HEK293 (cell line): ENCODE measurements at regions not wholly inside any gene's neighbourhood (a gene's known extent, or its start where the extent isn't known, plus 50 kb on each side); places are given as distances from the start of the nearest gene placed in this dataset.

Experiments used
- CTCF ChIA-PET: fragments of 350-600 bp; formaldehyde crosslinking; extraction: SDS; loops from one replicate; lab custom pipeline; 2021; ENCODE audit warnings: antibody characterized with exemption; lab: Yijun Ruan, JAX
- POLR2A ChIA-PET: fragments of 300-600 bp; formaldehyde crosslinking; extraction: SDS; loops from one replicate; lab custom pipeline; 2020; ENCODE audit warnings: antibody characterized with exemption, inconsistent platforms; lab: Yijun Ruan, JAX
- H3K27ac ChIP-seq: fragments of 200-500 bp; sonication (Bioruptor generic); 2 replicates; pipeline ENCODE4 v1.5.1; 2014; ENCODE audit warnings: low read depth, low read length, control low read depth, inconsistent platforms; ENCODE audit errors: extremely low read depth
- H3K36me3 ChIP-seq, 2 experiments: fragments of 200-500 bp in 1 of 2; sonication (Bioruptor generic) in 1 of 2; 1 replicate in 1 of 2; 2 replicates in 1 of 2; pipeline ENCODE4 v1.5.1; 2014 to 2017; ENCODE audit warnings: inconsistent platforms in 2 of 2, low read length in 2 of 2; ENCODE audit not compliant: control insufficient read depth in 2 of 2, insufficient read depth in 1 of 2
- H3K4me1 ChIP-seq: fragments of 200-500 bp; sonication (Bioruptor generic); 2 replicates; pipeline ENCODE4 v1.5.1; 2014; ENCODE audit warnings: mild to moderate bottlenecking, low read length, inconsistent platforms; ENCODE audit not compliant: control insufficient read depth, insufficient read depth
- H3K4me3 ChIP-seq: 2 replicates; pipeline ENCODE4 v1.5.1; 2011; ENCODE audit warnings: low read depth, mild to moderate bottlenecking, control low read depth, low read length, moderate library complexity
- H3K9me3 ChIP-seq: fragments of 200-500 bp; sonication (Bioruptor generic); 2 replicates; pipeline ENCODE4 v1.5.1; 2014; ENCODE audit warnings: low read depth, low read length, inconsistent platforms; ENCODE audit not compliant: control insufficient read depth, insufficient read depth
- ATF2 ChIP-seq: fragments of 450-650 bp; formaldehyde crosslinking; IDR thresholded peaks from 2 replicates; pipeline ENCODE4 v1.5.1; 2016; ENCODE audit warnings: missing biosample characterization, missing genetic modification characterization, low read depth
- CTCF ChIP-seq: fragments of 450-650 bp; formaldehyde crosslinking; IDR thresholded peaks from 2 replicates; pipeline ENCODE4 v1.5.1; 2016; ENCODE audit warnings: missing biosample characterization, missing genetic modification characterization
- MYNN ChIP-seq: fragments of 450-650 bp; formaldehyde crosslinking; IDR thresholded peaks from 2 replicates; pipeline ENCODE4 v1.5.1; 2016; ENCODE audit warnings: missing biosample characterization, missing genetic modification characterization, borderline replicate concordance
- PRDM10 ChIP-seq: fragments of 450-650 bp; formaldehyde crosslinking; IDR thresholded peaks from 2 replicates; pipeline ENCODE4 v1.5.1; 2016; ENCODE audit warnings: missing biosample characterization, missing genetic modification characterization
- REPIN1 ChIP-seq: fragments of 450-650 bp; formaldehyde crosslinking; IDR thresholded peaks from 2 replicates; pipeline ENCODE4 v1.5.1; 2017; ENCODE audit warnings: missing biosample characterization, missing genetic modification characterization, low read depth
- SP2 ChIP-seq: fragments of 450-650 bp; formaldehyde crosslinking; IDR thresholded peaks from 2 replicates; pipeline ENCODE4 v1.5.1; 2016; ENCODE audit warnings: missing biosample characterization, missing genetic modification characterization
- SP3 ChIP-seq: fragments of 450-650 bp; formaldehyde crosslinking; IDR thresholded peaks from 2 replicates; pipeline ENCODE4 v1.5.1; 2016; ENCODE audit warnings: missing biosample characterization, missing genetic modification characterization
- ZBTB8A ChIP-seq: fragments of 450-650 bp; formaldehyde crosslinking; IDR thresholded peaks from 2 replicates; pipeline ENCODE4 v1.5.1; 2016; ENCODE audit warnings: missing biosample characterization, missing genetic modification characterization
- ZNF146 ChIP-seq: fragments of 450-650 bp; formaldehyde crosslinking; IDR thresholded peaks from 2 replicates; pipeline ENCODE4 v1.5.1; 2016; ENCODE audit warnings: missing biosample characterization, missing genetic modification characterization
- ZNF16 ChIP-seq: fragments of 450-650 bp; formaldehyde crosslinking; IDR thresholded peaks from 2 replicates; pipeline ENCODE4 v1.5.1; 2016; ENCODE audit warnings: low read depth, missing biosample characterization, missing genetic modification characterization
- ZNF292 ChIP-seq: fragments of 450-650 bp; formaldehyde crosslinking; IDR thresholded peaks from 2 replicates; pipeline ENCODE4 v1.5.1; 2016; ENCODE audit warnings: low read depth, missing biosample characterization, missing genetic modification characterization, borderline replicate concordance
- ZNF335 ChIP-seq: fragments of 450-650 bp; formaldehyde crosslinking; conservative IDR thresholded peaks from 2 replicates; pipeline ENCODE4 v1.5.1; 2016; ENCODE audit warnings: missing biosample characterization, missing genetic modification characterization
- ZNF354C ChIP-seq: fragments of 450-650 bp; formaldehyde crosslinking; IDR thresholded peaks from 2 replicates; pipeline ENCODE4 v1.5.1; 2016; ENCODE audit warnings: missing biosample characterization, missing genetic modification characterization, low read depth, borderline replicate concordance
- ZNF394 ChIP-seq: fragments of 450-650 bp; formaldehyde crosslinking; IDR thresholded peaks from 2 replicates; pipeline ENCODE4 v1.5.1; 2016; ENCODE audit warnings: missing biosample characterization, missing genetic modification characterization, mild to moderate bottlenecking, moderate library complexity, borderline replicate concordance
- ZNF416 ChIP-seq: fragments of 450-650 bp; formaldehyde crosslinking; IDR thresholded peaks from 2 replicates; pipeline ENCODE4 v1.5.1; 2016; ENCODE audit warnings: missing biosample characterization, missing genetic modification characterization
- ZNF48 ChIP-seq: fragments of 450-650 bp; formaldehyde crosslinking; IDR thresholded peaks from 2 replicates; pipeline ENCODE4 v1.5.1; 2016; ENCODE audit warnings: missing biosample characterization, missing genetic modification characterization
- ZNF521 ChIP-seq: fragments of 450-650 bp; formaldehyde crosslinking; IDR thresholded peaks from 2 replicates; pipeline ENCODE4 v1.5.1; 2017; ENCODE audit warnings: missing biosample characterization, mild to moderate bottlenecking, missing genetic modification characterization
- ZNF621 ChIP-seq: fragments of 450-650 bp; formaldehyde crosslinking; IDR thresholded peaks from 2 replicates; pipeline ENCODE4 v1.5.1; 2017; ENCODE audit warnings: missing biosample characterization, missing genetic modification characterization
- ZNF629 ChIP-seq: fragments of 450-650 bp; formaldehyde crosslinking; IDR thresholded peaks from 2 replicates; pipeline ENCODE4 v1.5.1; 2017; ENCODE audit warnings: missing biosample characterization, missing genetic modification characterization
- ZNF645 ChIP-seq: fragments of 450-650 bp; formaldehyde crosslinking; IDR thresholded peaks from 2 replicates; pipeline ENCODE4; 2016; ENCODE audit warnings: missing biosample characterization, missing genetic modification characterization
- ZNF837 ChIP-seq: fragments of 450-650 bp; formaldehyde crosslinking; IDR thresholded peaks from 2 replicates; pipeline ENCODE4 v1.5.1; 2016; ENCODE audit warnings: missing biosample characterization, missing genetic modification characterization
- TF ChIP-seq, protein P1 (sequence below): fragments of 450-650 bp; formaldehyde crosslinking; IDR thresholded peaks from 2 replicates; pipeline ENCODE4 v1.5.1; 2017; ENCODE audit warnings: missing biosample characterization, missing genetic modification characterization

DNA sequence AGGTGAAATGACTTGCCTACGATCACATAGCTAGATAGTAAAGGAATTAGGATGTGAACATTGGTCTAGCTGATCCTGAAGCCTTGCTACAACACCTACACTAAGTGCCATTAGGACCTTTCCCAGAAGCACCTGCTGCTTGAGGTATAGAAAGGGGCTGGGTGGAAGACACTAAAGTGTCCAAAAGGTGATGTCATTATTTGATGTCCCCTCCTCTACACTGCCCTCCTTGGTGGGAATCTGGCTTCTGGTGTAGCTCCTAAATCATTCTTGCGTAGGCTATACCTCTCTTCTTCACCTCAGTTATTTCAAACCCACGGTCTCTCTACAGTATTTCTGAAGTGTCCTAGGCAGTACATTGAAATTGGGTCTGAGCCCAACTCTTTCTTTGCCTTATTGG lies 132.5 kb upstream of the FGGY start:
- Histone ChIP-seq H3K4me1 (no peaks in the 10 kb centered on the region), H3K27ac (no peak overlapping the region)
- TF ChIP-seq SP3, result no peak
- no peak for TF ChIP-seq ZNF416
- peak; percentile 67 for TF ChIP-seq ATF2 (tag by site-specific recombination)
- TF ChIP-seq ZBTB8A (tag by site-specific recombination), result no peak
- no peak for TF ChIP-seq ZNF629 (tag by site-specific recombination)
- TF ChIP-seq ZNF394 (tag by site-specific recombination), result no peak
- TF ChIP-seq ZNF146, result no peak
- TF ChIP-seq, all 188 proteins: peak for 1
- ChIA-PET POLR2A (no interaction called here), CTCF (interaction anchor here (0.5 to 0.6 kb wide), 2 partner anchors 323 to 830 kb away, joined by 3 read pairs; no protein-coding TSS in a partner anchor)
- Histone ChIP-seq H3K36me3 (no peaks in the 10 kb centered on the region), H3K4me3 (no peak overlapping the region), H3K9me3 (no peaks in the 10 kb centered on the region)

- no peak overlapping the region for H3K4me3 ChIP-seq
- CTCF ChIA-PET, result no interaction called here
- POLR2A ChIA-PET, result no interaction called here
- no peaks in the 10 kb centered on the region for H3K4me1 ChIP-seq
- no peak overlapping the region for H3K27ac ChIP-seq
- H3K36me3 ChIP-seq, result no peaks in the 10 kb centered on the region
- H3K9me3 ChIP-seq, result no peaks in the 10 kb centered on the region
- no peak for TF ChIP-seq CTCF
- no peak for TF ChIP-seq REPIN1
- no peak for TF ChIP-seq ZNF16 (tag by site-specific recombination)
- no peak for TF ChIP-seq MYNN
- no peak for TF ChIP-seq ZNF645 (tag by site-specific recombination)
- no peak for TF ChIP-seq SP2 (tag by site-specific recombination)
- no peak for TF ChIP-seq ZNF48 (tag by site-specific recombination)
- TF ChIP-seq ZNF335 (tag by site-specific recombination), result no peak
- TF ChIP-seq ZNF521 (tag by site-specific recombination), result no peak
- TF ChIP-seq ZNF292, result no peak
- no peak for TF ChIP-seq ZNF354C (tag by site-specific recombination)
- no peak for TF ChIP-seq ZNF621
- TF ChIP-seq ZNF837 (tag by site-specific recombination), result no peak
- no peak for TF ChIP-seq PRDM10
- TF ChIP-seq, protein P1, sequence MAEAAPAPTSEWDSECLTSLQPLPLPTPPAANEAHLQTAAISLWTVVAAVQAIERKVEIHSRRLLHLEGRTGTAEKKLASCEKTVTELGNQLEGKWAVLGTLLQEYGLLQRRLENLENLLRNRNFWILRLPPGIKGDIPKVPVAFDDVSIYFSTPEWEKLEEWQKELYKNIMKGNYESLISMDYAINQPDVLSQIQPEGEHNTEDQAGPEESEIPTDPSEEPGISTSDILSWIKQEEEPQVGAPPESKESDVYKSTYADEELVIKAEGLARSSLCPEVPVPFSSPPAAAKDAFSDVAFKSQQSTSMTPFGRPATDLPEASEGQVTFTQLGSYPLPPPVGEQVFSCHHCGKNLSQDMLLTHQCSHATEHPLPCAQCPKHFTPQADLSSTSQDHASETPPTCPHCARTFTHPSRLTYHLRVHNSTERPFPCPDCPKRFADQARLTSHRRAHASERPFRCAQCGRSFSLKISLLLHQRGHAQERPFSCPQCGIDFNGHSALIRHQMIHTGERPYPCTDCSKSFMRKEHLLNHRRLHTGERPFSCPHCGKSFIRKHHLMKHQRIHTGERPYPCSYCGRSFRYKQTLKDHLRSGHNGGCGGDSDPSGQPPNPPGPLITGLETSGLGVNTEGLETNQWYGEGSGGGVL (tag by site-specific recombination), result no peak
These were observed 131.5 kb upstream of the FGGY start for GRCh38 chr1:59165353-59165752.
